OCI-LY3 (cell line): ENCODE measurements at regions not wholly inside any gene's neighbourhood (a gene's known extent, or its start where the extent isn't known, plus 50 kb on each side); places are given as distances from the start of the nearest gene placed in this dataset.
"Not testable (repeated sequence)": the region's sequence is repeated elsewhere in the genome, so short reads cannot be mapped to it uniquely, and the experiment has no call there.

Experiments used
- H2AFZ ChIP-seq: fragments of 200-600, 300-600 bp; shearing (Covaris generic); 2 replicates; pipeline ENCODE4 v1.6.0; 2014; ENCODE audit warnings: antibody characterized with exemption, low read depth, low read length
- H3K27ac ChIP-seq: fragments of 200-600, 300-600 bp; sonication (generic); 2 replicates; pipeline ENCODE4 v1.5.1; 2014; ENCODE audit warnings: mild to moderate bottlenecking, low read length, moderate library complexity, mixed read lengths
- H3K27me3 ChIP-seq: fragments of 200-600, 300-600 bp; sonication (generic); 2 replicates; pipeline ENCODE4 v1.6.1; 2014; ENCODE audit warnings: low read depth, low read length, mixed read lengths
- H3K36me3 ChIP-seq: fragments of 200-600, 300-600 bp; sonication (generic); replicated peaks from 2 replicates; pipeline ENCODE3; 2014; ENCODE audit warnings: low read depth, low read length, mixed read lengths
- H3K4me1 ChIP-seq: fragments of 300-600, 200-600 bp; sonication (generic); 2 replicates; pipeline ENCODE4 v1.6.1; 2014; ENCODE audit warnings: low read length, mixed read lengths
- H3K4me2 ChIP-seq: fragments of 200-600, 300-600 bp; sonication (generic); 2 replicates; pipeline ENCODE4 v1.6.1; 2014; ENCODE audit warnings: low read length, mixed read lengths
- H3K4me3 ChIP-seq: fragments of 300-600, 200-600 bp; sonication (generic); 2 replicates; pipeline ENCODE4 v1.5.1; 2014; ENCODE audit warnings: antibody characterized with exemption, mild to moderate bottlenecking, low read length, moderate library complexity
- H3K79me2 ChIP-seq: fragments of 300-600, 200-600 bp; shearing (Covaris generic); 2 replicates; pipeline ENCODE4 v1.6.1; 2014; ENCODE audit warnings: mild to moderate bottlenecking, low read length, mixed read lengths
- H3K9ac ChIP-seq: fragments of 300-600, 200-600 bp; shearing (Covaris generic); 2 replicates; pipeline ENCODE4 v1.6.0; 2014; ENCODE audit warnings: mild to moderate bottlenecking, low read length, moderate library complexity
- H3K9me3 ChIP-seq: fragments of 200-600, 300-600 bp; shearing (Covaris generic); 2 replicates; pipeline ENCODE4 v1.6.1; 2014; ENCODE audit warnings: low read length, mixed read lengths; ENCODE audit not compliant: insufficient read depth
- H4K20me1 ChIP-seq: fragments of 200-600, 300-600 bp; sonication (generic); 2 replicates; pipeline ENCODE4 v1.6.1; 2016; ENCODE audit warnings: low read length, mixed read lengths; ENCODE audit not compliant: insufficient read depth
- CTCF ChIP-seq: fragments of 200-600, 300-600 bp; sonication (generic); IDR thresholded peaks from 2 replicates; pipeline ENCODE4 v1.5.1; 2014; ENCODE audit warnings: antibody characterized with exemption, low read length, low read depth
- EZH2phosphoT487 ChIP-seq: fragments of 200-600 bp; shearing (Covaris generic); IDR thresholded peaks from 2 replicates; pipeline ENCODE4 v1.6.1; 2018; ENCODE audit warnings: antibody characterized with exemption, mixed run types, low read depth

- Histone ChIP-seq H3K27me3 (no peaks in the 10 kb centered on the region), H3K4me3 (no peak overlapping the region), H3K9me3 (no peaks in the 10 kb centered on the region), H3K4me2 (no peak overlapping the region), H3K36me3 (no peaks in the 10 kb centered on the region), H3K27ac (no peak overlapping the region), H3K79me2 (no peaks in the 10 kb centered on the region), H2AFZ (no peak overlapping the region), H3K9ac (no peak overlapping the region), H4K20me1 (no peaks in the 10 kb centered on the region), H3K4me1 (peaks cover 5% of the 10 kb centered on the region)
- TF ChIP-seq CTCF (no peak), EZH2phosphoT487 (no peak)
Observed at GRCh38 chr1:121525355-121525754, 340.6 kb downstream of the SRGAP2C start.

DNA sequence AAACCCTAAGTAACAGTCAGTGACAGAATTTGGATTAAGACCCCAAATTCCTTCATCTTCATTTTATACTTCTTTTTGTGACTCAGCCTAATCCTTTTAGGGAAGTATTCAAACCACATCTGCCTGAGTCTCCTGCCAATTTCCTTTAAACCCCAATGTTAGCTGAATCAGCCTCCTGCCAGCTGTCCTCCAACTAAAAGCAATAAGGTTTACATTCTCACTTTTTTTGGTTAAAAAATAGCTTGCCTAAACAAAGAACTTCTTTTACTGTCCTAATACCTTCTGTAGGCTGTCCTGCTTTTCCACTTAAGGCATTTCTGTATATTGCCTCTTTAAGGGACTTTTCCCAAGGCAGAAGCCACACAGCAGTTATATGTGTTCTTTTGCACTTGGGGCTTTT lies 344.2 kb downstream of the SRGAP2C start:
- H3K4me3 ChIP-seq, H3K27ac ChIP-seq, H3K4me2 ChIP-seq, H2AFZ ChIP-seq, H3K9ac ChIP-seq, H4K20me1 ChIP-seq, H3K4me1 ChIP-seq, H3K27me3 ChIP-seq, H3K36me3 ChIP-seq, H3K9me3 ChIP-seq, H3K79me2 ChIP-seq: not testable (repeated sequence)

GRCh38 chr1:121530026-121530425 lies 345.3 kb downstream of the SRGAP2C start:
- not testable (repeated sequence) for H4K20me1 ChIP-seq, H3K27ac ChIP-seq, H3K4me2 ChIP-seq

GRCh38 chr1:121531747-121532146 lies 347.0 kb downstream of the SRGAP2C start:
- not testable (repeated sequence) for H3K27ac ChIP-seq, H3K79me2 ChIP-seq, H3K4me2 ChIP-seq, H3K9me3 ChIP-seq, H2AFZ ChIP-seq, H3K9ac ChIP-seq, H3K4me3 ChIP-seq, H3K27me3 ChIP-seq, H3K36me3 ChIP-seq, H3K4me1 ChIP-seq, H4K20me1 ChIP-seq

More at GRCh38 chr1:121530026-121530425, 345.3 kb downstream of the SRGAP2C start:
- H3K9ac ChIP-seq, H3K27me3 ChIP-seq, H3K4me1 ChIP-seq, H2AFZ ChIP-seq, H3K79me2 ChIP-seq, H3K9me3 ChIP-seq, H3K36me3 ChIP-seq, H3K4me3 ChIP-seq: not testable (repeated sequence)

- H3K27ac ChIP-seq, H3K27me3 ChIP-seq, H3K4me2 ChIP-seq, H3K4me3 ChIP-seq, H3K9ac ChIP-seq, H3K4me1 ChIP-seq, H3K79me2 ChIP-seq, H2AFZ ChIP-seq, H4K20me1 ChIP-seq, H3K9me3 ChIP-seq, H3K36me3 ChIP-seq: not testable (repeated sequence)
Observed at GRCh38 chr1:121538148-121538547, 353.4 kb downstream of the SRGAP2C start.

- TF ChIP-seq EZH2phosphoT487: no peak
- TF ChIP-seq CTCF: no peak
- Histone ChIP-seq H3K9ac (no peak overlapping the region), H3K9me3 (no peaks in the 10 kb centered on the region), H3K27ac (no peak overlapping the region), H3K79me2 (no peaks in the 10 kb centered on the region), H4K20me1 (no peaks in the 10 kb centered on the region), H3K36me3 (no peaks in the 10 kb centered on the region), H3K27me3 (no peaks in the 10 kb centered on the region), H2AFZ (no peak overlapping the region), H3K4me1 (no peaks in the 10 kb centered on the region), H3K4me2 (no peak overlapping the region), H3K4me3 (no peak overlapping the region)
Observed at GRCh38 chr1:121538943-121539575, 354.3 kb downstream of the SRGAP2C start.

DNA sequence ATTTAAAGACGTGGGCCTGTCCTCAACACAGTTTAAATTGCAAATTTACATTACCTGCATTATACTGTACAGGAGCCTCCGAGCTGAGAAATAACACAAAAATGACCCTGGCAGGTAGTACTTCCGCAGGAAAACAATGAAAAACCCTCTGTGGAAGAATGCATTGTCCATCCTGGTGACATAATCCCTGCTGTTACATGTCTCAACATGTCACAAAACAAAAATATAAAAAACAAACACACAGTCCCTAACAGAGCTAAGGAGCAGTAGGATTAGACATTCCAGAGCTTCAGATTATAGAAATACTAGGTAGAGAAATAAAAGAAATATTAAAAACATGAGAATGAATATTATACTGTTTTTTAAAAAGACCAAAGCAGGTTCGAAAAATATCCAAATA lies 359.2 kb downstream of the SRGAP2C start:
- H3K4me1 ChIP-seq, H3K36me3 ChIP-seq, H4K20me1 ChIP-seq, H3K4me3 ChIP-seq, H3K27ac ChIP-seq, H3K9me3 ChIP-seq, H3K4me2 ChIP-seq, H2AFZ ChIP-seq, H3K9ac ChIP-seq, H3K27me3 ChIP-seq, H3K79me2 ChIP-seq: not testable (repeated sequence)
